GM23338 (cell line): ENCODE measurements at regions not wholly inside any gene's neighbourhood (a gene's known extent, or its start where the extent isn't known, plus 50 kb on each side); places are given as distances from the start of the nearest gene placed in this dataset.

ENCODE experiments used
- ATAC-seq: fragments of 200-7000 bp; cut with Tn5 transposase; 3 replicates; pipeline ENCODE4 v1.9.1; 2020
- DNase-seq: peaks from one replicate; pipeline ENCODE4 v3.0.0-alpha.2; 2015; ENCODE audit warnings: low spot score
- H2AFZ ChIP-seq: fragments of 200-600 bp; sonication (generic); 2 replicates; pipeline ENCODE4 v1.8.0; 2016; ENCODE audit warnings: antibody characterized with exemption, mild to moderate bottlenecking, moderate library complexity
- H3F3A ChIP-seq: fragments of 200-600 bp; sonication (generic); replicated peaks from 2 replicates; pipeline ENCODE4 v1.8.0; 2017; ENCODE audit warnings: antibody characterized with exemption, mixed run types, low read depth
- H3K27ac ChIP-seq: fragments of 200-600 bp; sonication (generic); 2 replicates; pipeline ENCODE4 v1.6.1; 2016; ENCODE audit warnings: low read depth
- H3K27me3 ChIP-seq: fragments of 200-600 bp; sonication (generic); 2 replicates; pipeline ENCODE4 v1.8.0; 2016; ENCODE audit warnings: mild to moderate bottlenecking, mixed run types, moderate library complexity; ENCODE audit not compliant: insufficient read depth
- H3K36me3 ChIP-seq: fragments of 200-600 bp; sonication (generic); 2 replicates; pipeline ENCODE4 v1.8.0; 2016; ENCODE audit warnings: mild to moderate bottlenecking; ENCODE audit not compliant: insufficient read depth
- H3K4me1 ChIP-seq: fragments of 200-600 bp; sonication (generic); 2 replicates; pipeline ENCODE4 v1.8.0; 2016; ENCODE audit warnings: mild to moderate bottlenecking, moderate library complexity; ENCODE audit not compliant: insufficient read depth
- H3K4me2 ChIP-seq: fragments of 200-600 bp; sonication (generic); 2 replicates; pipeline ENCODE4 v1.7.1; 2017; ENCODE audit warnings: mixed run types
- H3K4me3 ChIP-seq: fragments of 200-600 bp; sonication (generic); 2 replicates; pipeline ENCODE4 v1.6.1; 2016; ENCODE audit warnings: mixed run types
- H3K79me2 ChIP-seq: fragments of 200-600 bp; sonication (generic); replicated peaks from 2 replicates; pipeline ENCODE4 v1.8.0; 2017; ENCODE audit warnings: mild to moderate bottlenecking; ENCODE audit not compliant: insufficient read depth
- H3K9me2 ChIP-seq: fragments of 200-600 bp; sonication (generic); 2 replicates; pipeline ENCODE4 v1.8.0; 2017; ENCODE audit not compliant: insufficient read depth
- H4K20me1 ChIP-seq: fragments of 200-600 bp; sonication (generic); replicated peaks from 2 replicates; pipeline ENCODE4 v1.8.0; 2017; ENCODE audit warnings: mild to moderate bottlenecking; ENCODE audit not compliant: insufficient read depth
- H3K27ac Mint-ChIP-seq: 2 replicates; pipeline ENCODE4 v1.8.0; 2020; ENCODE audit warnings: inconsistent platforms, mild to moderate bottlenecking, moderate library complexity, mixed read lengths
- H3K27me3 Mint-ChIP-seq: 3 replicates; pipeline ENCODE4 v1.8.0; 2022; ENCODE audit warnings: low read depth, mild to moderate bottlenecking, moderate library complexity, mixed read lengths, inconsistent platforms; ENCODE audit not compliant: insufficient read depth, poor library complexity
- H3K36me3 Mint-ChIP-seq: 3 replicates; pipeline ENCODE4 v1.8.0; 2021; ENCODE audit warnings: low read depth, mild to moderate bottlenecking, inconsistent platforms, moderate library complexity, mixed read lengths
- H3K4me1 Mint-ChIP-seq: 3 replicates; pipeline ENCODE4 v1.8.0; 2020; ENCODE audit warnings: mild to moderate bottlenecking, inconsistent platforms, mixed read lengths
- H3K4me3 Mint-ChIP-seq: 3 replicates; pipeline ENCODE4 v1.8.0; 2021; ENCODE audit warnings: moderate library complexity, mild to moderate bottlenecking, inconsistent platforms, mixed read lengths
- H3K9me3 Mint-ChIP-seq: 3 replicates; pipeline ENCODE4 v1.8.0; 2020; ENCODE audit warnings: moderate library complexity, mild to moderate bottlenecking, inconsistent platforms, mixed read lengths
- CREB1 ChIP-seq: fragments of 250-450 bp; sonication (Bioruptor Pico); IDR thresholded peaks from 2 replicates; pipeline ENCODE4 v1.5.0; 2020; ENCODE audit warnings: low read depth, mild to moderate bottlenecking, moderate library complexity
- EZH2 ChIP-seq: fragments of 200-600 bp; sonication (generic); IDR thresholded peaks from one replicate; pipeline ENCODE4 v1.8.0; 2017; ENCODE audit warnings: antibody characterized with exemption, mild to moderate bottlenecking, low read depth; ENCODE audit not compliant: unreplicated experiment
- JUNB ChIP-seq: IDR thresholded peaks from one replicate; pipeline ENCODE4 v1.6.1; 2016; ENCODE audit warnings: antibody characterized with exemption; ENCODE audit not compliant: unreplicated experiment
- STAT1 ChIP-seq: IDR thresholded peaks from one replicate; pipeline ENCODE4 v1.6.1; 2016; ENCODE audit warnings: antibody characterized with exemption; ENCODE audit not compliant: unreplicated experiment
- ZNF114 ChIP-seq: fragments of 250-450 bp; sonication (Bioruptor Pico); IDR thresholded peaks from 2 replicates; pipeline ENCODE4 v1.5.0; 2020; ENCODE audit warnings: mild to moderate bottlenecking, moderate library complexity
- TF ChIP-seq, protein P1 (sequence below): fragments of 250-450 bp; sonication (Bioruptor Pico); IDR thresholded peaks from 2 replicates; pipeline ENCODE4 v1.5.0; 2020; ENCODE audit warnings: mild to moderate bottlenecking, moderate library complexity
- TF ChIP-seq, protein P2 (sequence below): IDR thresholded peaks from 2 replicates; pipeline ENCODE4 v1.6.1; 2016; ENCODE audit warnings: antibody characterized with exemption

DNA sequence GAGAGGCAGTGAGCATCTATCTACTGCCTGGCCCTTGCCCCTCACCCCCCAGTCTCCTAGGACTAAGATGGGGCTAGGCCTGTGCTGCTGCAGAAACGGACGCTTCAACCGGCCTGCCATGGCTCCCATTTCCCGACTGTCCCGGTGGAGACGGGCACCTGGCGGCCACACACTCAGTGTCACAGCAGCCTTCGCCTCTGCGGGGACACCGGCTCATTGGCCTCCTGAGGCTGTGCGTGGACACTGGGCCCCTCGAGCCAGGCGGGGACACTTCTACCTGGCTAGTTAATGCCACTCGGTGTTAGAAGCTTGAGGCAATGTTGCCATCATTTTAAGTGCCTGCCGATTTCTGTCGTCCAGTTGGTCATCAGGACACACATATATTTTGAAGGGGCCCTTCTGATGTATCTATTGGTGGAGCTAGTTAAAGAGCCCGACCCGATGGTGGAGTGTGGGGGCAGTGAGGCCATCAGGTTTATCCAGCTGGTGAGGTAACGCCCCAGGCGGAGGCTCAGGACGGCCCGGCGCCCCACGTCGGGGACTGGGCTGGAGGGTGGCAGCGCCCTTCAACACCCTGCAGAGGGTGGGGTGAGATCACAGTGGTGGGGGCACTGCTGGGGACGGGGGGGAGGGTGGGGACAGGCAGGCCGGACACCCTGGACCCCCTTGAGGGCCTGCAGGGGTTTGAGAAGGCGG is 58.9 kb upstream of the GATA5 start (continued):
- TF ChIP-seq, protein P1, sequence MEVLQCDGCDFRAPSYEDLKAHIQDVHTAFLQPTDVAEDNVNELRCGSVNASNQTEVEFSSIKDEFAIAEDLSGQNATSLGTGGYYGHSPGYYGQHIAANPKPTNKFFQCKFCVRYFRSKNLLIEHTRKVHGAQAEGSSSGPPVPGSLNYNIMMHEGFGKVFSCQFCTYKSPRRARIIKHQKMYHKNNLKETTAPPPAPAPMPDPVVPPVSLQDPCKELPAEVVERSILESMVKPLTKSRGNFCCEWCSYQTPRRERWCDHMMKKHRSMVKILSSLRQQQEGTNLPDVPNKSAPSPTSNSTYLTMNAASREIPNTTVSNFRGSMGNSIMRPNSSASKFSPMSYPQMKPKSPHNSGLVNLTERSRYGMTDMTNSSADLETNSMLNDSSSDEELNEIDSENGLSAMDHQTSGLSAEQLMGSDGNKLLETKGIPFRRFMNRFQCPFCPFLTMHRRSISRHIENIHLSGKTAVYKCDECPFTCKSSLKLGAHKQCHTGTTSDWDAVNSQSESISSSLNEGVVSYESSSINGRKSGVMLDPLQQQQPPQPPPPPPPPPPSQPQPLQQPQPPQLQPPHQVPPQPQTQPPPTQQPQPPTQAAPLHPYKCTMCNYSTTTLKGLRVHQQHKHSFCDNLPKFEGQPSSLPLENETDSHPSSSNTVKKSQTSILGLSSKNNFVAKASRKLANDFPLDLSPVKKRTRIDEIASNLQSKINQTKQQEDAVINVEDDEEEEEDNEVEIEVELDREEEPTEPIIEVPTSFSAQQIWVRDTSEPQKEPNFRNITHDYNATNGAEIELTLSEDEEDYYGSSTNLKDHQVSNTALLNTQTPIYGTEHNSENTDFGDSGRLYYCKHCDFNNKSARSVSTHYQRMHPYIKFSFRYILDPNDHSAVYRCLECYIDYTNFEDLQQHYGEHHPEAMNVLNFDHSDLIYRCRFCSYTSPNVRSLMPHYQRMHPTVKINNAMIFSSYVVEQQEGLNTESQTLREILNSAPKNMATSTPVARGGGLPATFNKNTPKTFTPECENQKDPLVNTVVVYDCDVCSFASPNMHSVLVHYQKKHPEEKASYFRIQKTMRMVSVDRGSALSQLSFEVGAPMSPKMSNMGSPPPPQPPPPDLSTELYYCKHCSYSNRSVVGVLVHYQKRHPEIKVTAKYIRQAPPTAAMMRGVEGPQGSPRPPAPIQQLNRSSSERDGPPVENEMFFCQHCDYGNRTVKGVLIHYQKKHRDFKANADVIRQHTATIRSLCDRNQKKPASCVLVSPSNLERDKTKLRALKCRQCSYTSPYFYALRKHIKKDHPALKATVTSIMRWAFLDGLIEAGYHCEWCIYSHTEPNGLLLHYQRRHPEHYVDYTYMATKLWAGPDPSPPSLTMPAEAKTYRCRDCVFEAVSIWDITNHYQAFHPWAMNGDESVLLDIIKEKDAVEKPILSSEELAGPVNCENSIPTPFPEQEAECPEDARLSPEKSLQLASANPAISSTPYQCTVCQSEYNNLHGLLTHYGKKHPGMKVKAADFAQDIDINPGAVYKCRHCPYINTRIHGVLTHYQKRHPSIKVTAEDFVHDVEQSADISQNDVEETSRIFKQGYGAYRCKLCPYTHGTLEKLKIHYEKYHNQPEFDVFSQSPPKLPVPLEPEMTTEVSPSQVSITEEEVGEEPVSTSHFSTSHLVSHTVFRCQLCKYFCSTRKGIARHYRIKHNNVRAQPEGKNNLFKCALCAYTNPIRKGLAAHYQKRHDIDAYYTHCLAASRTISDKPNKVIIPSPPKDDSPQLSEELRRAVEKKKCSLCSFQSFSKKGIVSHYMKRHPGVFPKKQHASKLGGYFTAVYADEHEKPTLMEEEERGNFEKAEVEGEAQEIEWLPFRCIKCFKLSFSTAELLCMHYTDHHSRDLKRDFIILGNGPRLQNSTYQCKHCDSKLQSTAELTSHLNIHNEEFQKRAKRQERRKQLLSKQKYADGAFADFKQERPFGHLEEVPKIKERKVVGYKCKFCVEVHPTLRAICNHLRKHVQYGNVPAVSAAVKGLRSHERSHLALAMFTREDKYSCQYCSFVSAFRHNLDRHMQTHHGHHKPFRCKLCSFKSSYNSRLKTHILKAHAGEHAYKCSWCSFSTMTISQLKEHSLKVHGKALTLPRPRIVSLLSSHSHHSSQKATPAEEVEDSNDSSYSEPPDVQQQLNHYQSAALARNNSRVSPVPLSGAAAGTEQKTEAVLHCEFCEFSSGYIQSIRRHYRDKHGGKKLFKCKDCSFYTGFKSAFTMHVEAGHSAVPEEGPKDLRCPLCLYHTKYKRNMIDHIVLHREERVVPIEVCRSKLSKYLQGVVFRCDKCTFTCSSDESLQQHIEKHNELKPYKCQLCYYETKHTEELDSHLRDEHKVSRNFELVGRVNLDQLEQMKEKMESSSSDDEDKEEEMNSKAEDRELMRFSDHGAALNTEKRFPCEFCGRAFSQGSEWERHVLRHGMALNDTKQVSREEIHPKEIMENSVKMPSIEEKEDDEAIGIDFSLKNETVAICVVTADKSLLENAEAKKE, result no peak
- TF ChIP-seq EZH2, result no peak
- no peak for TF ChIP-seq JUNB
- no peak for TF ChIP-seq CREB1 (CRISPR knock-in tag)
- TF ChIP-seq STAT1, result no peak
- TF ChIP-seq, protein P2, sequence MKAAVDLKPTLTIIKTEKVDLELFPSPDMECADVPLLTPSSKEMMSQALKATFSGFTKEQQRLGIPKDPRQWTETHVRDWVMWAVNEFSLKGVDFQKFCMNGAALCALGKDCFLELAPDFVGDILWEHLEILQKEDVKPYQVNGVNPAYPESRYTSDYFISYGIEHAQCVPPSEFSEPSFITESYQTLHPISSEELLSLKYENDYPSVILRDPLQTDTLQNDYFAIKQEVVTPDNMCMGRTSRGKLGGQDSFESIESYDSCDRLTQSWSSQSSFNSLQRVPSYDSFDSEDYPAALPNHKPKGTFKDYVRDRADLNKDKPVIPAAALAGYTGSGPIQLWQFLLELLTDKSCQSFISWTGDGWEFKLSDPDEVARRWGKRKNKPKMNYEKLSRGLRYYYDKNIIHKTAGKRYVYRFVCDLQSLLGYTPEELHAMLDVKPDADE, result no peak

DNA sequence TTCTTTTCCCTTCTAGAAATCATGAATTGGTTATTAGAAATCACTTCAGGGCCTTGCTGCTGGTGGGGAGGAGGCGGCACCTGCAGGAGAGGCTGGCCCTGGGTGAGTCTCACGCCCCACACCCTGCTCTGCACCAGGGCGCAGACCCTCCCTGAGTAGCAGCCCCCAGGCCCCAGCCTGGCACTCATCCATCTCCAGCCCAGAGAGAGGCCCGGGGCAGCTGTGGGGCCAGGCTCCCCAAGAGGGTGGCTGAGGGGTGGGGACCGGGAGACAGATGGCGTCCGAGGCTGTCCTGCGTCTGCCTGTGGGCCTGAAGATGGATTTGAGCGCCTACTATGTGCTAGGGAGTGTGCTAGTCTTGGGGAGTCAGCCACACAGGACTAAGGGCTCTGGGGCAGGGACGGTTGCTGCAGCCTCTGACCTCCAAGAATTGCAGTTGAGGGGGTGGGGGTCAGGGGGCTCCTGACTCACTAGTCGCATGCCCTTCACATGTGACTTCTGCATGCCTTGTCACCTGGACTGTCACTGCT is 59.6 kb upstream of the GATA5 start:
- no peaks in the 10 kb centered on the region for H3K36me3 Mint-ChIP-seq
- H3K27me3 ChIP-seq, result no peaks in the 10 kb centered on the region
- no peaks in the 10 kb centered on the region for H3K9me2 ChIP-seq
- no peak overlapping the region for H3K27ac ChIP-seq
- peaks cover 2% of the 10 kb centered on the region for H3K27me3 Mint-ChIP-seq
- H3K4me1 ChIP-seq, result no peaks in the 10 kb centered on the region
- H3K4me1 Mint-ChIP-seq, result no peaks in the 10 kb centered on the region
- no peak overlapping the region for H3K4me2 ChIP-seq
- no peak for TF ChIP-seq ZNF114 (CRISPR knock-in tag)
- H3K4me3 ChIP-seq, result no peak overlapping the region
- no peaks in the 10 kb centered on the region for H4K20me1 ChIP-seq
- no peak overlapping the region for H2AFZ ChIP-seq
- H3K27ac Mint-ChIP-seq, result no peak overlapping the region
- H3K4me3 Mint-ChIP-seq, result no peak overlapping the region
- DNase-seq (no peak), ATAC-seq (no peak)
- H3K36me3 ChIP-seq, result no peaks in the 10 kb centered on the region
- H3K9me3 Mint-ChIP-seq, result no peaks in the 10 kb centered on the region
- no peaks in the 10 kb centered on the region for H3F3A ChIP-seq
- no peaks in the 10 kb centered on the region for H3K79me2 ChIP-seq
